PC-3 (cell line): ENCODE measurements at regions not wholly inside any gene's neighbourhood (a gene's known extent, or its start where the extent isn't known, plus 50 kb on each side); places are given as distances from the start of the nearest gene placed in this dataset.

Experiments used
- ATAC-seq: fragments of 200-7000 bp; cut with Tn5 transposase; 2 replicates; pipeline ENCODE4 v1.9.1; 2020; ENCODE audit warnings: mild to moderate bottlenecking, moderate library complexity
- BruUV-seq: library from RNA; stranded (reverse); fragments of 400-500 nt; replicated peaks from 2 replicates; lab custom pipeline; 2021; lab: Mats Ljungman, UMichigan
- CTCF ChIA-PET: fragments of 300-600 bp; sonication (Branson Sonifier 250); formaldehyde crosslinking; loops from one replicate; lab custom pipeline; 2022; ENCODE audit warnings: antibody characterized with exemption; lab: Charles Lee
- POLR2A ChIA-PET: fragments of 300-600 bp; sonication (Branson Sonifier 250); formaldehyde crosslinking; loops from one replicate; lab custom pipeline; 2022; ENCODE audit warnings: antibody characterized with exemption; ENCODE audit not compliant: unreplicated experiment; lab: Charles Lee
- DNase-seq: peaks from one replicate; pipeline ENCODE4 v3.0.0-alpha.2; 2015
- H2AFZ ChIP-seq: fragments of 300-600 bp; sonication (generic); 2 replicates; pipeline ENCODE4 v1.6.0; 2016; ENCODE audit warnings: antibody characterized with exemption, low read length
- H3F3A ChIP-seq: fragments of 300-600 bp; sonication (generic); one replicate; pipeline ENCODE4 v1.6.0; 2017; ENCODE audit warnings: antibody characterized with exemption, low read length, control low read depth, mild to moderate bottlenecking; ENCODE audit not compliant: unreplicated experiment
- H3K27ac ChIP-seq: fragments of 300-600 bp; sonication (generic); 2 replicates; pipeline ENCODE4 v1.5.1; 2016; ENCODE audit warnings: mild to moderate bottlenecking, low read length
- H3K27me3 ChIP-seq: fragments of 300-600 bp; sonication (generic); 2 replicates; pipeline ENCODE4 v1.6.1; 2016; ENCODE audit warnings: low read length, mixed read lengths
- H3K36me3 ChIP-seq: fragments of 300-600 bp; sonication (generic); 2 replicates; pipeline ENCODE4 v1.6.1; 2016; ENCODE audit warnings: low read depth, mixed run types, low read length, mixed read lengths
- H3K4me1 ChIP-seq: fragments of 300-600 bp; sonication (generic); 2 replicates; pipeline ENCODE4 v1.5.1; 2016; ENCODE audit warnings: low read length; ENCODE audit not compliant: insufficient read depth
- H3K4me2 ChIP-seq: fragments of 300-600 bp; sonication (generic); 2 replicates; pipeline ENCODE4 v1.6.0; 2016; ENCODE audit warnings: low read length
- H3K4me3 ChIP-seq: fragments of 300-600 bp; sonication (generic); 2 replicates; pipeline ENCODE4 v1.5.1; 2016; ENCODE audit warnings: mild to moderate bottlenecking, low read length, mixed read lengths
- H3K79me2 ChIP-seq: fragments of 300-600 bp; sonication (generic); 2 replicates; pipeline ENCODE4 v1.6.1; 2017; ENCODE audit warnings: low read length, mixed read lengths
- H3K9ac ChIP-seq: fragments of 300-600 bp; sonication (generic); 2 replicates; pipeline ENCODE4 v1.6.0; 2016; ENCODE audit warnings: mild to moderate bottlenecking, low read length
- H3K9me2 ChIP-seq: fragments of 300-600 bp; sonication (generic); replicated peaks from 2 replicates; pipeline ENCODE4 v1.6.1; 2016; ENCODE audit warnings: mixed run types, low read length, mixed read lengths
- H3K9me3 ChIP-seq: fragments of 300-600 bp; sonication (generic); 2 replicates; pipeline ENCODE4 v1.6.1; 2016; ENCODE audit warnings: low read length, mixed read lengths
- H4K20me1 ChIP-seq: fragments of 300-600 bp; sonication (generic); 2 replicates; pipeline ENCODE4 v1.6.1; 2016; ENCODE audit warnings: low read length, mixed read lengths
- EZH2 ChIP-seq: fragments of 300-600 bp; sonication (generic); IDR thresholded peaks from one replicate; pipeline ENCODE4 v1.6.1; 2017; ENCODE audit warnings: antibody characterized with exemption, mild to moderate bottlenecking, low read length; ENCODE audit not compliant: unreplicated experiment
- EZH2phosphoT487 ChIP-seq: fragments of 300-600 bp; sonication (generic); IDR thresholded peaks from 2 replicates; pipeline ENCODE4 v1.6.1; 2018; ENCODE audit warnings: mild to moderate bottlenecking, antibody characterized with exemption, low read length, borderline replicate concordance
- intact Hi-C: fragments of 100-400 bp; cut with micrococcal nuclease; formaldehyde crosslinking; loops from 2 replicates; pipeline ENCODE4 v1.9.0; 2023
- TF ChIP-seq, protein P1 (sequence below): fragments of 300-600 bp; sonication (generic); conservative IDR thresholded peaks from 2 replicates; pipeline ENCODE4 v1.5.1; 2017; ENCODE audit warnings: antibody characterized with exemption, low read depth, mild to moderate bottlenecking, low read length

DNA sequence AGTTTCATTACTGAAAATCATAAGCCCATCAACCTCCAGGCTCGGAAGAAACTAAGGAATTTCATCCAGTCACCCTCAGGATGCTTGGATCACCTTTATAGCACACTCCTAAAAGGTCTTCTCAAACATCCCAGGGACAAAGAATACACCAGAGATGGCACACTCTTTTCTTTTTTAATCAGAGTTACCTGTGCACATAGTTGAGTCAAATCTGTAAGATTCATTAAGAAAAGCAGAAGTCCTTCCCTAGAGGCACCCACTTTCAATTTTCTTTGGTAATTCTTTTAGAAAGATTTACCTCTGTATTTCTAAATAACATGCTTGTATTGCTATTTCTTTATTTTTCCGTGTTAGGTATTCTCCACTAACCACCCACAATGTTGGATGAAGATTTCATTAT lies 50.6 kb upstream of the IL6 start:
- Histone ChIP-seq H4K20me1 (no peaks in the 10 kb centered on the region), H3K4me2 (no peak overlapping the region), H3K79me2 (no peaks in the 10 kb centered on the region), H3K9ac (peak overlapping the region; percentile 3; the same call in 1 of the 2 replicates), H3K9me3 (no peaks in the 10 kb centered on the region), H3K4me3 (no peak overlapping the region), H3K27ac (peak overlapping the region; percentile 43; the same call in 1 of the 2 replicates), H2AFZ (no peak overlapping the region), H3K9me2 (no peaks in the 10 kb centered on the region), H3K36me3 (no peaks in the 10 kb centered on the region), H3K27me3 (no peaks in the 10 kb centered on the region), H3F3A (peaks cover 14% of the 10 kb centered on the region), H3K4me1 (peaks cover 43% of the 10 kb centered on the region)
- DNase-seq (no peak), ATAC-seq (no peak)
- intact Hi-C loops, result no loop called here
- TF ChIP-seq EZH2 (no peak), EZH2phosphoT487 (no peak)
- TF ChIP-seq, protein P1, sequence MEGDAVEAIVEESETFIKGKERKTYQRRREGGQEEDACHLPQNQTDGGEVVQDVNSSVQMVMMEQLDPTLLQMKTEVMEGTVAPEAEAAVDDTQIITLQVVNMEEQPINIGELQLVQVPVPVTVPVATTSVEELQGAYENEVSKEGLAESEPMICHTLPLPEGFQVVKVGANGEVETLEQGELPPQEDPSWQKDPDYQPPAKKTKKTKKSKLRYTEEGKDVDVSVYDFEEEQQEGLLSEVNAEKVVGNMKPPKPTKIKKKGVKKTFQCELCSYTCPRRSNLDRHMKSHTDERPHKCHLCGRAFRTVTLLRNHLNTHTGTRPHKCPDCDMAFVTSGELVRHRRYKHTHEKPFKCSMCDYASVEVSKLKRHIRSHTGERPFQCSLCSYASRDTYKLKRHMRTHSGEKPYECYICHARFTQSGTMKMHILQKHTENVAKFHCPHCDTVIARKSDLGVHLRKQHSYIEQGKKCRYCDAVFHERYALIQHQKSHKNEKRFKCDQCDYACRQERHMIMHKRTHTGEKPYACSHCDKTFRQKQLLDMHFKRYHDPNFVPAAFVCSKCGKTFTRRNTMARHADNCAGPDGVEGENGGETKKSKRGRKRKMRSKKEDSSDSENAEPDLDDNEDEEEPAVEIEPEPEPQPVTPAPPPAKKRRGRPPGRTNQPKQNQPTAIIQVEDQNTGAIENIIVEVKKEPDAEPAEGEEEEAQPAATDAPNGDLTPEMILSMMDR, result no peak
- POLR2A ChIA-PET, result interaction anchor here (1.0 kb wide), 1 partner anchor 20 kb away, joined by 3 read pairs; no protein-coding TSS in a partner anchor
- BruUV-seq, result no TSS peak
- CTCF ChIA-PET, result no interaction called here

DNA sequence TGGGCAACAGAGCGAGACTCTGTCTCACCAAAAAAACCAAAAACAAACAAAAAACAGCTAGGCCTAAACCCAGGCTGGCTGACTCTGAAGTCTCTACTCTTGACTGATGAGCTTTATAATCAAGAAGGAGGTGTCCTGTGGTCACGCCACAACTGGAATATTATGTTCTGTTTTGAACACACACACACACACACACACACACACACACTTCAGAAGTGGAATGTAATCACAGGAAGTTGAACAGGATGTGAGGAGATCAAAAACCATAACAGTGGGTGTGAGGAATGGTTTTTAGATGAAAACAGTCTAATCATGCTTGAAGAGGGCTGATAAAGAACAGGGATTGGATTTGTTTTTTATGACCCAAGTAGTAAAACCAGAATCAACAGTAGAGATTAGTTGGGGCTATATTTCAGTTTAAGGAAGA lies 51.1 kb upstream of the IL6 start:
- DNase-seq (no peak), ATAC-seq (no peak)
- intact Hi-C loops, result no loop called here
- no peaks in the 10 kb centered on the region for H3K79me2 ChIP-seq
- TF ChIP-seq EZH2, result no peak
- TF ChIP-seq, protein P1, result no peak
- TF ChIP-seq EZH2phosphoT487, result no peak
- peak overlapping the region; percentile 3; the same call in 1 of the 2 replicates for H3K9ac ChIP-seq
- H3K4me2 ChIP-seq, result no peak overlapping the region
- peak overlapping the region; percentile 43 for H3K27ac ChIP-seq
- H3K27me3 ChIP-seq, result no peaks in the 10 kb centered on the region
- H3K36me3 ChIP-seq, result no peaks in the 10 kb centered on the region
- no peak overlapping the region for H3K4me3 ChIP-seq
- H2AFZ ChIP-seq, result no peak overlapping the region
- no TSS peak for BruUV-seq
- H3F3A ChIP-seq, result peaks cover 14% of the 10 kb centered on the region
- peaks cover 47% of the 10 kb centered on the region for H3K4me1 ChIP-seq
- no peaks in the 10 kb centered on the region for H3K9me2 ChIP-seq
- H3K9me3 ChIP-seq, result no peaks in the 10 kb centered on the region
- no peaks in the 10 kb centered on the region for H4K20me1 ChIP-seq
- POLR2A ChIA-PET, result interaction anchor here (1.0 kb wide), 1 partner anchor 20 kb away, joined by 3 read pairs; no protein-coding TSS in a partner anchor
- CTCF ChIA-PET, result interaction anchor here (0.6 to 0.8 kb wide), 3 partner anchors 51 to 222 kb away, joined by 3 read pairs; partner anchors contain the start of gene IL6

DNA sequence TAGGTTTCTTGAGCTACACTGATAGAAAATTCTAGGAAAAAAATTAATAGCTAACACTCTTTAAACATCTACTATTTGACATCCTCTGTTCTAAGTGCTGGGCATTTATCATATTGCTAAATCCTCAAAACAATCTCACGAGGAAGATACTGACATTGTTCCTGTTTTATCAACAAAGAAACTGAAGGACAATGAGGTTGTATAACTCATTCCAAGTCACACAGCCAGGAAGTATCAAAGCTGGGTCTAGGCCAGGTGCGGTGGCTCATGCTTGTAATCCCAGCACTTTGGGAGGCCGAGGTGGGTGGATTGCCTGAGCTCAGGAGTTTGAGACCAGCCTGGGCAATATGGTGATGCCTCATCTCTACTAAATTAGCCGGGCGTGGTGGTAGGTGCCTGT lies 51.6 kb upstream of the IL6 start:
- Histone ChIP-seq H4K20me1 (no peaks in the 10 kb centered on the region), H3K9me3 (no peaks in the 10 kb centered on the region), H3K9ac (peak overlapping the region; percentile 8; the same call in 1 of the 2 replicates), H2AFZ (no peak overlapping the region), H3F3A (peaks cover 14% of the 10 kb centered on the region), H3K9me2 (no peaks in the 10 kb centered on the region), H3K27me3 (no peaks in the 10 kb centered on the region), H3K36me3 (no peaks in the 10 kb centered on the region), H3K4me1 (peaks cover 47% of the 10 kb centered on the region), H3K4me3 (no peak overlapping the region), H3K27ac (peak overlapping the region; percentile 43), H3K79me2 (no peaks in the 10 kb centered on the region), H3K4me2 (no peak overlapping the region)
- intact Hi-C loops, result no loop called here
- no TSS peak for BruUV-seq
- CTCF ChIA-PET, result interaction anchor here (0.6 to 0.8 kb wide), 3 partner anchors 51 to 222 kb away, joined by 3 read pairs; partner anchors contain the start of gene IL6
- TF ChIP-seq, protein P1, result no peak
- TF ChIP-seq EZH2phosphoT487, result no peak
- TF ChIP-seq EZH2, result no peak
- ATAC-seq, result no peak
- DNase-seq, result peak; percentile 70
- POLR2A ChIA-PET, result no interaction called here
